K562 (cell line): ENCODE measurements at regions not wholly inside any gene's neighbourhood (a gene's known extent, or its start where the extent isn't known, plus 50 kb on each side); places are given as distances from the start of the nearest gene placed in this dataset.

Experiments used
- CBX2 ChIP-seq: fragments of 200-600 bp; sonication (generic); IDR thresholded peaks from one replicate; pipeline ENCODE4 v1.6.1; 2012; ENCODE audit warnings: mild to moderate bottlenecking, low read length, inconsistent platforms; ENCODE audit not compliant: insufficient read depth, poor library complexity, severe bottlenecking
- CHD1 ChIP-seq: fragments of 200-600 bp; sonication (generic); IDR thresholded peaks from one replicate; pipeline ENCODE4 v1.6.1; 2012; ENCODE audit warnings: mild to moderate bottlenecking, moderate library complexity, low read length, inconsistent platforms
- ELK1 ChIP-seq: sonication (generic); formaldehyde crosslinking; IDR thresholded peaks from 2 replicates; pipeline ENCODE4 v1.8.1; 2022; ENCODE audit warnings: missing genetic modification reagents
- JUN ChIP-seq, 2 experiments: sonication (generic) in 1 of 2; formaldehyde crosslinking in 1 of 2; IDR thresholded peaks; 2 replicates each; pipeline versions ENCODE4 v1.6.1 to v1.8.0; 2012 to 2022; ENCODE audit warnings: borderline replicate concordance in 2 of 2, mild to moderate bottlenecking in 2 of 2, improper control_type of control experiment in 1 of 2, low read depth in 1 of 2, low read length in 1 of 2, missing genetic modification reagents in 1 of 2
- LEF1 ChIP-seq: fragments of 450-650 bp; IDR thresholded peaks from 2 replicates; pipeline ENCODE4 v1.6.1; 2016; ENCODE audit warnings: mild to moderate bottlenecking
- MCM2 ChIP-seq: fragments of 450-650 bp; IDR thresholded peaks from 2 replicates; pipeline ENCODE4 v1.6.1; 2017; ENCODE audit warnings: low read depth, mild to moderate bottlenecking
- MNT ChIP-seq, 2 experiments: fragments of 450-650 bp; conservative IDR thresholded peaks; 2 replicates each; pipeline ENCODE4 v1.6.1; 2017; ENCODE audit warnings: mild to moderate bottlenecking in 2 of 2, moderate library complexity in 2 of 2
- NKRF ChIP-seq: fragments of 450-650 bp; IDR thresholded peaks from 2 replicates; pipeline ENCODE4 v1.6.1; 2016; ENCODE audit warnings: borderline replicate concordance
- PCBP1 ChIP-seq: fragments of 200-400 bp; formaldehyde crosslinking; IDR thresholded peaks from 2 replicates; pipeline ENCODE4 v1.6.1; 2018; ENCODE audit warnings: mild to moderate bottlenecking, low read depth, low read length; ENCODE audit not compliant: poor library complexity, severe bottlenecking
- RAD51 ChIP-seq: fragments of 450-650 bp; IDR thresholded peaks from 2 replicates; pipeline ENCODE4 v1.7.1; 2016; ENCODE audit warnings: low read depth, mild to moderate bottlenecking, borderline replicate concordance
- RFX1 ChIP-seq: fragments of 450-650 bp; IDR thresholded peaks from 2 replicates; pipeline ENCODE4 v1.6.1; 2016; ENCODE audit warnings: mild to moderate bottlenecking, moderate library complexity
- RUNX1 ChIP-seq: sonication (generic); IDR thresholded peaks from 2 replicates; pipeline ENCODE4 v1.6.1; 2016; ENCODE audit warnings: antibody characterized with exemption, low read depth
- SIN3A ChIP-seq, 2 experiments: fragments of 150-350 bp in 1 of 2; IDR thresholded peaks; 2 replicates each; pipeline ENCODE4 v1.6.1; 2011 to 2016; ENCODE audit warnings: borderline replicate concordance in 2 of 2, low read depth in 2 of 2, low read length in 2 of 2, mild to moderate bottlenecking in 2 of 2, moderate library complexity in 2 of 2; ENCODE audit not compliant: control insufficient read depth in 1 of 2
- TARDBP ChIP-seq: fragments of 450-650 bp; IDR thresholded peaks from 2 replicates; pipeline ENCODE4 v1.6.1; 2016
- TCF7L2 ChIP-seq: fragments of 150-350 bp; IDR thresholded peaks from 2 replicates; pipeline ENCODE4 v1.6.1; 2016; ENCODE audit warnings: low read depth, mild to moderate bottlenecking, low read length, moderate library complexity
- ZBTB7A ChIP-seq: IDR thresholded peaks from 2 replicates; pipeline ENCODE4 v1.6.1; 2011; ENCODE audit warnings: low read depth, mild to moderate bottlenecking, low read length, moderate library complexity, borderline replicate concordance; ENCODE audit not compliant: control insufficient read depth
- ZFP1 ChIP-seq: fragments of 450-650 bp; formaldehyde crosslinking; IDR thresholded peaks from 2 replicates; pipeline ENCODE4 v1.4.0; 2020; ENCODE audit warnings: mild to moderate bottlenecking, mixed read lengths
- ZNF274 ChIP-seq: IDR thresholded peaks from 2 replicates; pipeline ENCODE4 v1.6.1; 2011; ENCODE audit warnings: low read depth, mild to moderate bottlenecking, low read length, moderate library complexity, borderline replicate concordance
- ZNF408 ChIP-seq: fragments of 250-450 bp; sonication (Bioruptor Pico); IDR thresholded peaks from 2 replicates; pipeline ENCODE4 v1.4.0; 2020; ENCODE audit warnings: low read depth, mild to moderate bottlenecking, moderate library complexity
- ZNF431 ChIP-seq: sonication (generic); formaldehyde crosslinking; IDR thresholded peaks from 2 replicates; pipeline ENCODE4 v1.8.0; 2022; ENCODE audit warnings: mild to moderate bottlenecking, missing genetic modification reagents
- ZNF589 ChIP-seq: fragments of 200-800 bp; sonication (Bioruptor generic); IDR thresholded peaks from 2 replicates; pipeline ENCODE4 v1.6.1; 2016; ENCODE audit warnings: low read depth, missing genetic modification characterization, missing compliant biosample characterization

GRCh38 chr9:108093773-108094675, 604.5 kb upstream of the KLF4 start (continued):
- TF ChIP-seq ZNF274 (no peak), CHD1 (no peak), RUNX1 (peak; percentile 92), ELK1 (no peak), RFX1 (peak; percentile 31; the same call in 1 of the 2 replicates), LEF1 (peak; percentile 99), CBX2 (no peak), JUN (IDR thresholded peaks at IDR 0.05; ENCODE audit: borderline replicate concordance, low read depth, low read length) (peak; percentile 99), JUN (CRISPR knock-in tag; IDR thresholded peaks at IDR 0.05; ENCODE audit: borderline replicate concordance) (peak; percentile 54; the same call in 1 of the 2 replicates), NKRF (no peak), TARDBP (peak; percentile 96), ZBTB7A (no peak), ZNF431 (CRISPR knock-in tag) (no peak), ZNF589 (CRISPR knock-in tag) (peak; percentile 94), MCM2 (no peak), SIN3A (IDR thresholded peaks at IDR 0.05; ENCODE audit: borderline replicate concordance in 2 of 2, control insufficient read depth in 1 of 2, low read depth in 2 of 2, low read length in 2 of 2) (no peak), PCBP1 (no peak), MNT (conservative IDR thresholded peaks at IDR 0.05) (peak; percentile 37 to 60; a peak in 2 of 4 replicates), ZFP1 (no peak), RAD51 (peak; percentile 27; the same call in 1 of the 2 replicates), TCF7L2 (no peak), ZNF408 (CRISPR knock-in tag) (no peak)
